ENCODE measurements at regions not wholly inside any gene's neighbourhood (a gene's known extent, or its start where the extent isn't known, plus 50 kb on each side); places are given as distances from the start of the nearest gene placed in this dataset.

DNA sequence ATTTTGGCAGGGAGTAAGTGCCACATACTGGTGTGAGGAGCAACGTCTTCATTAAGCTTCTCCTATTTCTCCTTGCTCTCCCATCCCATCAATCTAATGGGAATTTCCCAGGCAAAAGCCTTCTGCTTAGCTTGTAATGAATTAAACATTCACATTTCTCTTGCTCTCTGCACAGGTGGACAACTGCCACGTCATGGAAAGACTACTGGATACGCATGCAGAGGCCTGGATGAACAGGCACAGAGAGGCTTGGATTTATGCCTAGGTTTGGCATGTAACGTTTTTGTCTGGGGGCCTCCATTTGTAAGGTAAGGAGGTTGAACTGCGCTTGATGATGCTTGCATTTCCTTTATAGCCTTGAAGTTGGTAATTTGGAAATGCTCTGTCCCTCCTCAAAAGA, 374.8 kb downstream of the KLF12 start:
- TF ChIP-seq, protein P1, sequence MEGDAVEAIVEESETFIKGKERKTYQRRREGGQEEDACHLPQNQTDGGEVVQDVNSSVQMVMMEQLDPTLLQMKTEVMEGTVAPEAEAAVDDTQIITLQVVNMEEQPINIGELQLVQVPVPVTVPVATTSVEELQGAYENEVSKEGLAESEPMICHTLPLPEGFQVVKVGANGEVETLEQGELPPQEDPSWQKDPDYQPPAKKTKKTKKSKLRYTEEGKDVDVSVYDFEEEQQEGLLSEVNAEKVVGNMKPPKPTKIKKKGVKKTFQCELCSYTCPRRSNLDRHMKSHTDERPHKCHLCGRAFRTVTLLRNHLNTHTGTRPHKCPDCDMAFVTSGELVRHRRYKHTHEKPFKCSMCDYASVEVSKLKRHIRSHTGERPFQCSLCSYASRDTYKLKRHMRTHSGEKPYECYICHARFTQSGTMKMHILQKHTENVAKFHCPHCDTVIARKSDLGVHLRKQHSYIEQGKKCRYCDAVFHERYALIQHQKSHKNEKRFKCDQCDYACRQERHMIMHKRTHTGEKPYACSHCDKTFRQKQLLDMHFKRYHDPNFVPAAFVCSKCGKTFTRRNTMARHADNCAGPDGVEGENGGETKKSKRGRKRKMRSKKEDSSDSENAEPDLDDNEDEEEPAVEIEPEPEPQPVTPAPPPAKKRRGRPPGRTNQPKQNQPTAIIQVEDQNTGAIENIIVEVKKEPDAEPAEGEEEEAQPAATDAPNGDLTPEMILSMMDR (conservative IDR thresholded peaks at IDR 0.05; ENCODE audit: low read depth, low read length) = no peak
- TF ChIP-seq, protein P2, sequence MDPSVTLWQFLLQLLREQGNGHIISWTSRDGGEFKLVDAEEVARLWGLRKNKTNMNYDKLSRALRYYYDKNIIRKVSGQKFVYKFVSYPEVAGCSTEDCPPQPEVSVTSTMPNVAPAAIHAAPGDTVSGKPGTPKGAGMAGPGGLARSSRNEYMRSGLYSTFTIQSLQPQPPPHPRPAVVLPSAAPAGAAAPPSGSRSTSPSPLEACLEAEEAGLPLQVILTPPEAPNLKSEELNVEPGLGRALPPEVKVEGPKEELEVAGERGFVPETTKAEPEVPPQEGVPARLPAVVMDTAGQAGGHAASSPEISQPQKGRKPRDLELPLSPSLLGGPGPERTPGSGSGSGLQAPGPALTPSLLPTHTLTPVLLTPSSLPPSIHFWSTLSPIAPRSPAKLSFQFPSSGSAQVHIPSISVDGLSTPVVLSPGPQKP (IDR thresholded peaks at IDR 0.05; ENCODE audit: borderline replicate concordance, low read depth, low read length) = no peak
- TF ChIP-seq MXI1 (IDR thresholded peaks at IDR 0.05; ENCODE audit: borderline replicate concordance, low read depth, low read length) (no peak), RAD21 (IDR thresholded peaks at IDR 0.05; ENCODE audit: low read length) (no peak), BHLHE40 (IDR thresholded peaks at IDR 0.05; ENCODE audit: low read depth, low read length) (no peak), POLR2A (IDR thresholded peaks at IDR 0.05; ENCODE audit: low read depth, low read length) (no peak), MAFK (IDR thresholded peaks at IDR 0.05; ENCODE audit: low read depth, low read length) (no peak), FOS (IDR thresholded peaks at IDR 0.05; ENCODE audit: low read depth, low read length) (no peak), NFE2L2 (IDR thresholded peaks at IDR 0.05; ENCODE audit: low read depth, low read length) (no peak), CEBPB (IDR thresholded peaks at IDR 0.05; ENCODE audit: low read depth, low read length) (no peak), SMC3 (IDR thresholded peaks at IDR 0.05; ENCODE audit: low read depth, low read length) (no peak), RFX5 (IDR thresholded peaks at IDR 0.05; ENCODE audit: low read depth, low read length) (no peak), MAZ (IDR thresholded peaks at IDR 0.05; ENCODE audit: borderline replicate concordance, low read depth, low read length) (no peak)
- TF ChIP-seq, protein P3, sequence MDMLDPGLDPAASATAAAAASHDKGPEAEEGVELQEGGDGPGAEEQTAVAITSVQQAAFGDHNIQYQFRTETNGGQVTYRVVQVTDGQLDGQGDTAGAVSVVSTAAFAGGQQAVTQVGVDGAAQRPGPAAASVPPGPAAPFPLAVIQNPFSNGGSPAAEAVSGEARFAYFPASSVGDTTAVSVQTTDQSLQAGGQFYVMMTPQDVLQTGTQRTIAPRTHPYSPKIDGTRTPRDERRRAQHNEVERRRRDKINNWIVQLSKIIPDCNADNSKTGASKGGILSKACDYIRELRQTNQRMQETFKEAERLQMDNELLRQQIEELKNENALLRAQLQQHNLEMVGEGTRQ (IDR thresholded peaks at IDR 0.05; ENCODE audit: low read depth, low read length) = no peak
